HG03280 (cell line): ENCODE measurements at regions not wholly inside any gene's neighbourhood (a gene's known extent, or its start where the extent isn't known, plus 50 kb on each side); places are given as distances from the start of the nearest gene placed in this dataset.
A peak's percentile ranks its signal among the peaks of the same experiment; 100 is the strongest.

Source experiments
- ATAC-seq: cut with Tn5 transposase; IDR thresholded peaks from one replicate; pipeline ENCODE4 v1.9.1; 2021; ENCODE audit warnings: mild to moderate bottlenecking, moderate library complexity; ENCODE audit not compliant: unreplicated experiment

DNA sequence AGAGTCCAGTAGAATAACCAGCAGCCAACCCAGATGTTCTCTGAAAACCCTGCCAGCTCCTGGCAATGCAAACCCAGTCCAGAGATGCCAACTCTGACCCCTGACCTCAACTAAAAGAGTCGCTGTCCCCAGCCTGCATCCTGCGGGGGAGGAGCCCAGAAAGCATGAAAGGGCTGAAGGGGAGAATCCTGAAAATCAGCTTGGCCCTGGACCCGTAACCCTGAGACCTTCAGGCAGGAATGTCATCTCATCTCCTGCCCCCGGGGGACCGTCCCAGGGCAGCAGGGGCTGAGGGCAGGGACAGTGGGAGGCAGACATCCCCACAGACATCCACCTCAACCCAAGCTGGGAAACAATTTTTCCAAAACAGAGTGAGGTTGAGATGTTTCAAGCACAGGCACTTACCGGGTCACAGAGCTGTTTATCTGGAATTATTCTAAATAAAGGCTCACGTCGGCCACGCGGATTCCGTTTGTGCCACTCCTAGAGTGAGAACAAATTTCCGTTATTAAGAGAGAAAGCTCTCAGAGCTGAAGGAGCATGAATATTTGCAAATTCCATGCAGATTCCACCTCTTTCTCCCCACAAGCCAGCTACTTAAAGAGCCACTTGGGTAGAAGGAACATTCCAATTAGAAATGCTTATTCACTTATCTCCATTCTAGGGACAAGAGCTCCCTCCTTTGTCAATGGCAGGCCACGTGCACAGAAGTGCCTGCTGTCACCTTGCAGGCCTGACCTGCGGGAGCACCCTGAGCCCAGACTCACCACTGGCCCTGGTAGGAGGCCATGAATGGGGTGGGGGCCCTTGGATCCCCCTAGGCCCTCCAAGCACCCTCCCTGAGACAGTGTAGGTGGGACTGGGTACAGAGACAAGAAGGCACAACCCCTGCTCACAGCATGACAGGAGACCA is 240.1 kb downstream of the NPHP4 start:
- no peak for ATAC-seq

GRCh38 chr1:5751163-5751540 is 241.1 kb downstream of the NPHP4 start:
- no peak for ATAC-seq

DNA sequence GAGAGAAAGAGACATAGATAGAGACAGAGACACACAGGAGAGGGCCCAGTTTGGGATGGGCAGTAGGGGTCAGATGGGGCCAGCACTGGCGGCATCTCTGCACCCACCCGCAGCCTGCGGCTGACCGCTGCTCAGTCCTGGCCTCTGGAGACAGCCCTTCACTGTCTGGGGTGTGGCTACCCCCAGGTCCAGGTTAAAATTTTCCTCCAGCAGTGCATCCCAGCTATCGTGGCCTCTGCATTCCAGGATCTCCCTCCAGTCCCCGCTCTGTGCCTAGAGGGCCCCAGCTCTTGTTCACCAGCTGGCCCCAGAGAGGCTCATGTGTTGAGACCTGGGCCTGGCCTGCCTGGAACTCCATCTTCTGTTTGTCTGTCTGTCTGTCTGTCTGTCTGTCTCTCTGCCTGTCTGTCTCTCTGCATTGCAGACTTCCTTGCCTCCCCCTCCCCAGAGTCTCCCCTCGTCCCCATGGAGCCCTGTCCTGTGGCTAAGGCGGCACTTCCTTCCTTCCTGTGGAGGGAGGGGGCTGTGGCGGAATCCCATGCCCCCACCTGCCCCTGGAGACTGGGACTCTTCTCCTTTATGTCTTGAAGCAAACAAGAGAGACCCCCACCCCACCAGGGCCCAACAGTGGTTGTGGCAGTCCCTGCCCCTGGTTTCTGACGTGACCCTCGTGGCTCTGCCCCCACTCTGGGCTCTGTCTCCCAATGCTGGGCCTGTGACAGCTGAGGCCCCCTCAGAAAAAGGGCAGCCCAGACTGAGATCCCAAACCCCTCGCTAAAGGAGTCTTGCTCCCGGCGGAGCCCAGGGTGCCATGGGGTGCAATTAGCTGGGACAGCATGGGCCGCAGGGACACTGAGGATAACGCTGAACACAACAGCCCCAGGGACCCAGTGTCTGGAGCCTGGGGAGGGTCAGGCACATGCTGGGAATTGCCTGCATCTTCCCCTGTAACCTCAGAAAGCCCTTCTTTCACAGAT is 241.8 kb downstream of the NPHP4 start:
- ATAC-seq = no peak

GRCh38 chr1:5748286-5749225 is 243.7 kb downstream of the NPHP4 start:
- ATAC-seq = no peak

GRCh38 chr1:5747426-5748285 is 244.6 kb downstream of the NPHP4 start:
- ATAC-seq = no peak

- ATAC-seq = no peak
These were observed 245.4 kb downstream of the NPHP4 start for GRCh38 chr1:5746611-5747425.

GRCh38 chr1:5745800-5746610 is 246.2 kb downstream of the NPHP4 start:
- peak; percentile 64 for ATAC-seq

- ATAC-seq = no peak
These were observed 247.1 kb downstream of the NPHP4 start for GRCh38 chr1:5744911-5745799.

GRCh38 chr1:5744341-5744740 is 247.9 kb downstream of the NPHP4 start:
- no peak for ATAC-seq

DNA sequence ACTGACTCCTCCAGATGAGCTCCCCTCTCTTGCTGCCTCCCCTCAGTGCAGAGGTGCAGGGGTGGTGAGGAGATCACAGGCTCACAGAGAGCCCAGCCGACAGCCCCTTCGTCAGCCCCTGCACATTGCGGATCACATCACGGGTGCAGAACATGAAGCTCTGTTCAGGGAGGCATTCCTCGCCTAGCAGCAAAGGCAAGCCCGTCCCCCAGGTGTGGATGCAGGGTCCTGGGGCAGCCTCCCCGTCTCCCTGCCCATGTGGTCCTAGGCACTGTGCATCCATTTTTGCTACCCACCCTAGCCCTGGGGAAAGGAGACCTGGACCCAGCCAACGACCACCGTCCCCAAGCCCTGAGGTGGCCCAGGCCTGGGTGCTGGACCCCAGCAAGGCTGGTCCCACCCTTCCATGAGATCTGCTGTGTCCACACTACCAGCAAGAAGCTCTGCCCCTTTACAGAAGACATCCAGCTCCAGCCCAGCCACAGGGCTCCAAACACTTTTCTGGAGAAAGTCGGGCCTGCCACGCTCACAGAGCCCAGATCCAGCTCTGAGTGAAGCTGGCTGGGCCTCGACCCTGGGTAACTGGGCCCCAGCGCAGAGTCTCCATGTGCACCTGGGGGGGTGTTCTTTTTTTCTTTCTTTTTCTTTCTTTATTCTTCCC is 248.7 kb downstream of the NPHP4 start:
- no peak for ATAC-seq

DNA sequence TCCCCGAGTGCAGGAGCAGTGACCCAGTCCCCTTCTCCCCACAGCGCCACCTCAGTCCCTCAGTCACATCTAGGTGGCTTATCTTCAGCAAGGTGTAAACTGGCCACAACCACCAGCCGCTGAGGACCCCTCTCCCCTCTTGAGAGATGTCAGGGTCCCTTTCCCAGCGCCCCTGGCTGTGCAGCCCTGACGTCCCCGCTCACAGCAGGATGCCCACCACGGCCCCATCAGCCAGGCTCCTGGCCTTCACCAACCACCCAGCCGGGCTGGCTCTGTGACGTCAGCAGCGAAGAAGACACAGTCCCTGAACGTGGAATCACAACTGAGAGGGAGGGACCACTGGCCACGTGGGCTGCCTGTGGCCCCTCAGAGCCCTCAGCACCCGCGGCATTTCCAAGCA is 249.4 kb downstream of the NPHP4 start:
- no peak for ATAC-seq

DNA sequence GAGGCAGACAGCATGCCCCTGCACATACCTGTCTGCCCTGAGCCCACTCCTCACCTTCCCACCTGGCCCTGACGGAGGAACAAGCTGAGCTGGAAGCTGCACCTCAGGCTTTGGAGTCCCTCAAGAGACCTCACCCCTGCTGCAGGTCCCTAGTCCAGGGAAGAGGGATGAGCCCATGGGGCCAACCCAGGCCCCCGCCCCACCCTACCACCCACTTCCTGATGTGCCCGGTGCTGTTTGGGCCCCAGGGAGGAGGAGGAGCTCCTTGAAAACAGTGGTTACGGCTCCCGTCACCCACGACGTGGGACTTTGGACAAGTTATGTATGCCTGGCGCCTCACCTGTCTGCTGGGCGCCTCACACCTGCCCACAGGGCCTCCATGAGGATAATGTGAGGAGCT is 250.2 kb downstream of the NPHP4 start:
- ATAC-seq = no peak

DNA sequence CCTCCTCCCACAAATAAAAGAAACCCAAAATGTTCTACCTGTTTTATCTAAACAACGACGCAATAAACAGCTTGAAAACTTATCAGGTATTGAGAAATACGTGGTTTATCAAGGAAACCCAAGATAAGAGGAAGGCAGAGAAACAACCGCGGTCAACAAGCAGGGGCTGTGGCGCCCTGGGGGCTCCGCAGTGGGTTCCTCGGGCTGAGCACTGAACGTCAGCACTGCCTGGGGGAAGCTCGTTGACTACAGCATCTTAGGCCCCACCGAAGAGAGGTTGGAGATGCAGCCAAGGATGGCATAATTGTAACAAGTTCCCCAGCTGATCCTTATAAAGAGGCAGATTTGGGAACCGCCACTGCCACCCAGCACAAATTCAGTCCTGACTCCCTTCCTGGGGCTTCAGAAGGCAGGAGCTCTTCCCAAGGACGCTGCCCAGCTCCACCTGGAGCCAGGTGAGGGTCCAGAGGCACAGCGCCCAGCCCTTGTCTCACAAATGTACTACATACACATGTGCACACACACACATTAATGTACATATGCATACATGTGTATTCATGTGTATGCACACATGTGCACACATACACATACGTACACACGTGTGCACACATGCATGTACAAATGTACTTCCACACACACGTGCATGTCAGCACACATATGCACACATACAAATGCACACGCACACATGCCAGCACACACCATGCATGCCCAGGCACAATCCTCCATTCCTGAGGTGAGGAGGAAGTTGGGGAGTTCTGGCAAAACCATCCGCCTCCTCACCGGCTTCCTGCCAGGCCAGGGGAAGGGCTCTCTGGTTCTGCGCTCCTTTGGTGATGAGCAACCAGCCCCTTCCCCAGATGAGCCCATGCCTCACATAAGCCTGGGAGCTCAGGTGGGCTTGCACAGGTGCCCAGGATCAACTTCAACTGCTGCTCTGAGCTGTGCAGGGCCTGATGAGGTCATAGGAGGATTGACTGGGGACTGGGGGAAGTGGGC is 251.1 kb downstream of the NPHP4 start:
- ATAC-seq = no peak

DNA sequence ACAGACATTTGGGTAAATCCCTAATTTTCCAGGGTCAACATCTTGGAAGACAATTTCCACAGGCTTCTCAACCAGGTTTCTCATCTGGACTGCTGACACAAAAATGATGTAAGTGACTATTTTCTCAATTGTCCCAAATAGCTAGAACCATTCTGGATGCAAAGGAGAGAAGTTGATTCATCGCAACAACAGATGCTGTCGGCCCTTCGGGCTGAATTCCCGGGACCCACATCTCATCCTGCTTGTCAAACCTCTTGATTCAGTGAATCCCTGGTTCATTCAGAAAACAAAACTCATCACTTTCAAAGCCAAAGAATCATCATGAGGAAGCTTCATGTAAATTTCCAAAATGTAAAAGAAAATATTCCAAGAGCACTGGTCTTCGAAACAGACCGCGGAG is 251.8 kb downstream of the NPHP4 start:
- ATAC-seq = no peak

DNA sequence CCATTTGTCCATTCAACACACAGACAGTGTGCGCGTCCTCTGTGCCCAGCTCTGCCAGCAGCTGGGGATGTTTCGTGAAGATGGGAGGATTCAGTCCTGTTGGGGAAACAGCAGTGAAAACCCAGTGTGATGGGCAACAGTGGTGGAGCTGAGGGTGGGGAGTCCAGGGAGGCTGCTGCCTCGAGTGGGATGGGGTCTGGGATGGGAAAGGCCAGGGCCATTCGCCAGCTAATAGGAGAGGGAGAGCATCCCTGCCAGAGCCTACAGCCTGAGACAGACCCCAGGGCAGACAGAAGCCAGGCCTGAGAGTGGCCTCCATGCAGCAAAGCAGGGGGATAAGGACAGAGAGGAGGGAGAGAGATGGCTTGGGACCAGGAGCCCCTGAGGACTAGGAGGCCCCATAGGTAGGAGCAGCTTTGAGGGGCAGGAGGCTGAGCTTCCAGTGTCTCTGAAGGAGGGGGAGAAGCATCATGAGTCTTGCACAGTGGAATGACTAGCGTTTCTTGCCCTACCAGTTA is 252.6 kb downstream of the NPHP4 start:
- no peak for ATAC-seq
